ENCODE measurements at regions not wholly inside any gene's neighbourhood (a gene's known extent, or its start where the extent isn't known, plus 50 kb on each side); places are given as distances from the start of the nearest gene placed in this dataset.

DNA sequence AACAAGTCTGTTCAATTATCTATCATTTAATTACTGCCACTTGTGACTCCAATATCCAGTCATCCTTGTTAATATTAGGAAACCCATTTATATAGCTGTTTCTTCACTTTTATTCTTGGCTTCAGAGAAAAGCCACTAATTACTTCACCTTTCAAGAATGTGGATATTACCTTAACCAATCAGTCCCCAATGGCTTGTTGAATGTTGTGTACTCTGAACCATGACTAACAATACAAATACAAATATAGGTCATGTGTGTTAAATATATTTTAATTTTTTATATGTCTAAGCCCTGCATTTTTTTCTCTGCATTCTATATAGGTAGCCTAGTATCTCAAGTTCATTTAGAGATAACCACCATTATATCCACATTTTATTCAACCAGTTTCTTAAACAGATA, 1513.4 kb upstream of the AGA start:
- TF ChIP-seq CTCF (IDR thresholded peaks at IDR 0.05): no peak
- Histone ChIP-seq H3K27ac (no peak overlapping the region), H3K27me3 (no peaks in the 10 kb centered on the region), H3K4me3 (no peak overlapping the region), H3K9me3 (peaks cover 0 to 19% (median 0%) of the 10 kb centered on the region in 11 donors), H3K36me3 (no peaks in the 10 kb centered on the region), H3K4me1 (no peaks in the 10 kb centered on the region)
- DNase-seq: no peak
- no peak for ATAC-seq
- intact Hi-C loops (cut with DNase I): no loop called here

- Histone ChIP-seq H3K4me3 (no peak overlapping the region), H3K27ac (no peak overlapping the region), H3K27me3 (no peaks in the 10 kb centered on the region), H3K36me3 (no peaks in the 10 kb centered on the region), H3K4me1 (no peaks in the 10 kb centered on the region), H3K9me3 (peaks cover 0 to 19% (median 0%) of the 10 kb centered on the region in 11 donors)
- TF ChIP-seq CTCF (IDR thresholded peaks at IDR 0.05): no peak
- intact Hi-C loops (cut with DNase I): no loop called here
- 68 to 82% methylated on average over 4 of the region's 4 CpGs for WGBS, 2 donors
- ATAC-seq (no peak), DNase-seq (no peak)
Observed at GRCh38 chr4:178958725-178959440, 1516.6 kb upstream of the AGA start.

DNA sequence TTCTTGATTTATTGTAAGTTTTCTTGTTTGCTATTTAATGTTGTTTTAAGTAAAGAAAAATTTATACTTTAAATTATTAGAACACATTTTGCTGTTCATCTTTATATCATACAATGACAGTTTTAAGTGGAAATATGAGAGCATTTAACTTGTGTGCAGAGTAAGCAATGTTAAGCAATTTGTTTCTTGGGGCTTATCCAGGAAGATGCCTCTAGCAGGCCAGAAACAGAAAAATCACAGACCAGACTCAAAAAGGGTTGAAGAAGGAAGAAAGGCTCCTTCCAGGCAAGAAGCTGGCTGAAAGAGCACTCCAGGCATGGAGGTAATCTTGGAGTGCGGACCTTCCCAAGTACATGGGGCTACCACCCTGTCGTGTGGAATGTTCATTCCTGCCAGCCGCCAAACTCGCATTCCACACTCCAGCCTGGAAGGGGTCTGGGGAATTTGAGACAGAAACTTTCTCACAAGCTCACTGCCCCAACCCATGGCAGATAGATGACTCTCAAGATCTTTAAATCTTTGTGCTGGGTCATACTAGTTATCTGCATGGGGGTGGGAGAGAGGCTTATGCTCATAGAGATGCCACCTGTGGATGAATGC, 1521.3 kb upstream of the AGA start:
- DNase-seq (no peak), ATAC-seq (no peak)
- TF ChIP-seq CTCF (IDR thresholded peaks at IDR 0.05): no peak
- no peak overlapping the region for H3K27ac ChIP-seq
- 67 to 70% methylated on average over 4 of the region's 4 CpGs for WGBS, 2 donors
- H3K27me3 ChIP-seq: no peaks in the 10 kb centered on the region
- no peak overlapping the region for H3K4me3 ChIP-seq
- H3K4me1 ChIP-seq: no peaks in the 10 kb centered on the region
- peaks cover 0 to 6% (median 0%) of the 10 kb centered on the region in 11 donors for H3K9me3 ChIP-seq
- no peaks in the 10 kb centered on the region for H3K36me3 ChIP-seq
- intact Hi-C loops (cut with DNase I): no loop called here

DNA sequence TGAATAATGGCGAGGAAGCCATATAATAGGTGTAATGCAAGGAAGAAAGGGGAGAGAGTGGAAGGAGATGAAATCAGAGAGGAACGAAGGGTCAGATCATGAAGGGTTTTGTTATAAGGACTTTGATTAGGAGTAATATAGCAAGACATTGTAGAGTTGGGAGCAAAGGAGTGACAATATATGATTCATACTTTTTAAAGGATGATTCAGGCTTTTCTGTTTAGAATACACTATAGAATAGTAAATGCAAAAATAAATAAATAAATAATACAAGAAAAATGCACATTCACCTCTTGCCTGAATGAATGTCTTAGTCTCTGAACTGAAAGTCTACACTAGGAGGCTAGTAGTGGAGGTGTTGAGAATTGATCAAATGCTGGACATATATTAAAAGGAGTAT, 1524.4 kb upstream of the AGA start:
- Histone ChIP-seq H3K27me3 (no peaks in the 10 kb centered on the region), H3K4me1 (no peaks in the 10 kb centered on the region), H3K4me3 (no peak overlapping the region), H3K9me3 (no peaks in the 10 kb centered on the region), H3K36me3 (no peaks in the 10 kb centered on the region), H3K27ac (no peak overlapping the region)
- no peak for TF ChIP-seq CTCF (IDR thresholded peaks at IDR 0.05)
- WGBS, 2 donors: 77 to 82% methylated on average over 2 of the region's 2 CpGs
- ATAC-seq: no peak
- intact Hi-C loops (cut with DNase I): no loop called here
- no peak for DNase-seq
